Liver (tissue), 3 donors: ENCODE measurements at regions not wholly inside any gene's neighbourhood (a gene's known extent, or its start where the extent isn't known, plus 50 kb on each side); places are given as distances from the start of the nearest gene placed in this dataset.

Source experiments
- ATF3 ChIP-seq: IDR thresholded peaks from 2 replicates; pipeline ENCODE4 v1.6.1; 2016; ENCODE audit warnings: antibody characterized with exemption
- CTCF ChIP-seq: fragments of 150-350 bp; IDR thresholded peaks from 2 replicates; pipeline ENCODE4 v1.5.1; 2017; ENCODE audit warnings: improper control_type of control experiment, low read depth, low read length; ENCODE audit not compliant: missing input control
- EGR1 ChIP-seq, 2 donors: IDR thresholded peaks; 2 replicates each; pipeline ENCODE4 v1.6.1; 2016 to 2018; ENCODE audit warnings: antibody characterized with exemption in 2 of 2, low read depth in 2 of 2
- REST ChIP-seq: IDR thresholded peaks from 2 replicates; pipeline ENCODE4 v1.6.1; 2016; ENCODE audit warnings: antibody characterized with exemption, mild to moderate bottlenecking
- TF ChIP-seq, protein P1 (sequence below): IDR thresholded peaks from 2 replicates; pipeline ENCODE4 v1.6.1; 2016; ENCODE audit warnings: antibody characterized with exemption
- donor health status: healthy.
- donor health status: healthy.

DNA sequence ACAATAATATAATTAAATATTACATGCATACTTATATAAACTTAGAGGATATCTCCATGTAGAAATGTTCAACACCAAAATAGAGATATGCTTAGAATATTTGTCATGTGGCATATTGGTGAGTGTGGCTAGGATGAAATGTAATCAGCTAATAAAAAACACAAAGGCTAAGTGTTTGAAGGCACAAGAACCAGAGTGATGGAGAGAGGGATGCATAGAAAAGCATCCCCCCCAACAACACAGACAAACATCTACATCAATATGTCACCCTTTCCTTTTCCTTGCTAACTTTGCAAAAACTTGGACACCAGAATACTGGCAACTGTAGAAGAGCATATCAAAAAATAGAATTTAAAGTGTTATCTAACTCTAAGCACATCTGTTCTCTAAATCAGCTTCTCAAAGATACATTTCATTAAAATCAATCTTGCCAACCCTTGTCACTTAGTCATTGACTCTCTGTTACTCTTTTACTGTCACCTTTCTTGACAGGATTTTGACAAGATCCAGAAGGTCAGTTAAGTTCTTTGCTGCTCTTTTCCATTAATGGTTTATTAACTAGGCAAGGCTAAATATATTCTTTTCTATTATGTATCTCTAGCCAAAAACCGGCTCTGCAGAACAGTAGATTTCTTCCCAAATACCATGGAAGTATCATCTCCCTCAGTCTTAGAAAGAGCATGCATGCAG is 695.9 kb downstream of the OTOL1 start:
- TF ChIP-seq CTCF = no peak
- no peak for TF ChIP-seq ATF3
- no peak for TF ChIP-seq EGR1 (IDR thresholded peaks at IDR 0.05; ENCODE audit: low read depth in 2 of 2)
- TF ChIP-seq REST = no peak
- TF ChIP-seq, protein P1, sequence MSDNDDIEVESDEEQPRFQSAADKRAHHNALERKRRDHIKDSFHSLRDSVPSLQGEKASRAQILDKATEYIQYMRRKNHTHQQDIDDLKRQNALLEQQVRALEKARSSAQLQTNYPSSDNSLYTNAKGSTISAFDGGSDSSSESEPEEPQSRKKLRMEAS = no peak
